ENCODE measurements at regions not wholly inside any gene's neighbourhood (a gene's known extent, or its start where the extent isn't known, plus 50 kb on each side); places are given as distances from the start of the nearest gene placed in this dataset.

DNA sequence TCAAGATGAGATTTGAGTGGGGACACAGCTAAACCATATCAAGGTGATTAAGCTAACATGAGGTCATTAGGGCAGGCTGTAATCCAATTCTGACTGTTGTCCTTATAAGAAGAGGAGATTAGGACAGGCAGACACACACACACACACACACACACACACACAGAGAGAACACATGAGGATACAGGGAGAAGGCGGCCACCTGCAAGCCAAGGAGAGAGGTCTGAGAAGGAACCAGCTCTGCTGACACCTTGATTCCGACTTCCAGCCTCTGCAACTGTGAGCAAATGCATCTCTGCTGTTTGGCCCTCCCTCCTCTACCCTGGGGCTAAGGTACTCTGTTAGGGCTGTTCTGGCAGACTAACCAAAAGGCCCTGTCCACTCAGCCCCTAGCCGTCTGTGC, 112.5 kb upstream of the GSC start:
- Histone ChIP-seq H3K27ac (ENCODE audit: low read depth in 1 of 2, low read length in 1 of 2) (no peak overlapping the region), H3K27me3 (ENCODE audit: control insufficient read depth in 3 of 3, insufficient read depth in 3 of 3, low read length in 2 of 3) (peaks cover 0 to 3% (median 0%) of the 10 kb centered on the region in 3 donors), H3K9me3 (ENCODE audit: control insufficient read depth in 4 of 4, insufficient read depth in 3 of 4, low read length in 3 of 4) (peaks cover 0 to 4% (median 0%) of the 10 kb centered on the region in 4 donors), H3K4me1 (ENCODE audit: control insufficient read depth in 5 of 5, insufficient read depth in 5 of 5, low read length in 5 of 5) (no peaks in the 10 kb centered on the region), H3K9ac (ENCODE audit: insufficient read depth in 1 of 2, low read length in 2 of 2) (no peak overlapping the region), H3K36me3 (ENCODE audit: control insufficient read depth in 4 of 4, insufficient read depth in 4 of 4, low read length in 4 of 4) (no peaks in the 10 kb centered on the region), H3K4me3 (no peak overlapping the region)
- TF ChIP-seq CTCF (IDR thresholded peaks at IDR 0.05; ENCODE audit: control extremely low read depth, extremely low read depth): no peak
- ATAC-seq (ENCODE audit: insufficient read depth, low FRiP score): no peak
- no peak for DNase-seq
- WGBS, 2 donors: 83 to 84% methylated on average over 2 to 3 of the region's 3 CpGs

- peaks cover 0 to 4% (median 0%) of the 10 kb centered on the region in 4 donors for H3K9me3 ChIP-seq (ENCODE audit: control insufficient read depth in 4 of 4, insufficient read depth in 3 of 4, low read length in 3 of 4)
- H3K9ac ChIP-seq (ENCODE audit: insufficient read depth in 1 of 2, low read length in 2 of 2): no peak overlapping the region
- 90 to 91% methylated on average over 11 of the region's 11 CpGs for WGBS, 2 donors
- no peak overlapping the region for H3K4me3 ChIP-seq
- DNase-seq: no peak
- H3K36me3 ChIP-seq (ENCODE audit: control insufficient read depth in 4 of 4, insufficient read depth in 4 of 4, low read length in 4 of 4): no peaks in the 10 kb centered on the region
- no peak for TF ChIP-seq CTCF (IDR thresholded peaks at IDR 0.05; ENCODE audit: control extremely low read depth, extremely low read depth)
- no peak overlapping the region for H3K27ac ChIP-seq (ENCODE audit: low read depth in 1 of 2, low read length in 1 of 2)
- H3K4me1 ChIP-seq (ENCODE audit: control insufficient read depth in 5 of 5, insufficient read depth in 5 of 5, low read length in 5 of 5): no peaks in the 10 kb centered on the region
- no peak for ATAC-seq (ENCODE audit: insufficient read depth, low FRiP score)
- H3K27me3 ChIP-seq (ENCODE audit: control insufficient read depth in 3 of 3, insufficient read depth in 3 of 3, low read length in 2 of 3): peaks cover 0 to 5% (median 0%) of the 10 kb centered on the region in 3 donors
Observed at GRCh38 chr14:94880876-94881275, 111.0 kb upstream of the GSC start.

DNA sequence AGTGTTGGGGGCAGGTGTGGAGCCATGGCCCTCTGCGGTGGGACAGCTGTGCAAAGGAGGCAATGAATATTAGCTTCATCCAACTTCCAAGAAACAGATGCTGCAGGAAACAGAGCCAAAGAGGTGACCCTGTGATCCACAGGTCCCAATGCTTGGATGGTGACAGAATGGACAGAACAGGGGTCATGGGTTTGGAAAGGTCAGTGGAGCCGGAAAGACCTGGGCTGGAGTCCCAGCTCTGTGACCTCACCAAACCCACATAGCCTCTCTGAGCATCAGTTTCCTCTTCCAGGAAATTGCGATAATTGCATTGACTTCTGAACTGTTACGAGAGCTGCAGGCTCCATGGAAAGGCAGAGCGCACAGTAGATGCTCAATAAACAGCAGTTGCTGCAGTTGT, 110.2 kb upstream of the GSC start:
- whole genome bisulfite sequencing, 2 donors: 85 to 91% methylated on average over 5 of the region's 5 CpGs
- DNase-seq (no peak), ATAC-seq (ENCODE audit: insufficient read depth, low FRiP score) (no peak)
- Histone ChIP-seq H3K9ac (ENCODE audit: insufficient read depth in 1 of 2, low read length in 2 of 2) (no peak overlapping the region), H3K27ac (ENCODE audit: low read depth in 1 of 2, low read length in 1 of 2) (no peak overlapping the region), H3K36me3 (ENCODE audit: control insufficient read depth in 4 of 4, insufficient read depth in 4 of 4, low read length in 4 of 4) (no peaks in the 10 kb centered on the region), H3K27me3 (ENCODE audit: control insufficient read depth in 3 of 3, insufficient read depth in 3 of 3, low read length in 2 of 3) (peaks cover 0 to 5% (median 4%) of the 10 kb centered on the region in 3 donors), H3K4me3 (no peak overlapping the region), H3K4me1 (ENCODE audit: control insufficient read depth in 5 of 5, insufficient read depth in 5 of 5, low read length in 5 of 5) (no peaks in the 10 kb centered on the region), H3K9me3 (ENCODE audit: control insufficient read depth in 4 of 4, insufficient read depth in 3 of 4, low read length in 3 of 4) (peaks cover 0 to 4% (median 0%) of the 10 kb centered on the region in 4 donors)
- TF ChIP-seq CTCF (IDR thresholded peaks at IDR 0.05; ENCODE audit: control extremely low read depth, extremely low read depth): no peak

- H3K4me1 ChIP-seq (ENCODE audit: control insufficient read depth in 5 of 5, insufficient read depth in 5 of 5, low read length in 5 of 5): no peaks in the 10 kb centered on the region
- no peak overlapping the region for H3K27ac ChIP-seq (ENCODE audit: low read depth in 1 of 2, low read length in 1 of 2)
- no peak for ATAC-seq (ENCODE audit: insufficient read depth, low FRiP score)
- no peaks in the 10 kb centered on the region for H3K36me3 ChIP-seq (ENCODE audit: control insufficient read depth in 4 of 4, insufficient read depth in 4 of 4, low read length in 4 of 4)
- peaks cover 0 to 5% (median 5%) of the 10 kb centered on the region in 3 donors for H3K27me3 ChIP-seq (ENCODE audit: control insufficient read depth in 3 of 3, insufficient read depth in 3 of 3, low read length in 2 of 3)
- no peak for DNase-seq
- no peak overlapping the region for H3K4me3 ChIP-seq
- 56 to 68% methylated on average over 5 of the region's 5 CpGs for WGBS, 2 donors
- H3K9ac ChIP-seq (ENCODE audit: insufficient read depth in 1 of 2, low read length in 2 of 2): no peak overlapping the region
- peaks cover 0 to 4% (median 0%) of the 10 kb centered on the region in 4 donors for H3K9me3 ChIP-seq (ENCODE audit: control insufficient read depth in 4 of 4, insufficient read depth in 3 of 4, low read length in 3 of 4)
- no peak for TF ChIP-seq CTCF (IDR thresholded peaks at IDR 0.05; ENCODE audit: control extremely low read depth, extremely low read depth)
Observed at GRCh38 chr14:94879537-94879936, 109.6 kb upstream of the GSC start.
